Liver (tissue), 3 donors: ENCODE measurements at regions not wholly inside any gene's neighbourhood (a gene's known extent, or its start where the extent isn't known, plus 50 kb on each side); places are given as distances from the start of the nearest gene placed in this dataset.

Experiments used
- CTCF ChIP-seq: fragments of 150-350 bp; IDR thresholded peaks from 2 replicates; pipeline ENCODE4 v1.5.1; 2017; ENCODE audit warnings: improper control_type of control experiment, low read depth, low read length; ENCODE audit not compliant: missing input control
- JUND ChIP-seq, 2 donors: IDR thresholded peaks; 2 replicates each; pipeline ENCODE4 v1.6.1; 2016; ENCODE audit warnings: antibody characterized with exemption in 2 of 2
- MAX ChIP-seq: IDR thresholded peaks from 2 replicates; pipeline ENCODE4 v1.6.1; 2016; ENCODE audit warnings: antibody characterized with exemption
- RXRA ChIP-seq, 2 donors: IDR thresholded peaks; 2 replicates each; pipeline ENCODE4 v1.6.1; 2017 to 2018; ENCODE audit warnings: antibody characterized with exemption in 2 of 2, mild to moderate bottlenecking in 1 of 2
- donor health status: healthy.
- donor health status: healthy.

- TF ChIP-seq CTCF (no peak), RXRA (IDR thresholded peaks at IDR 0.05) (no peak), MAX (no peak), JUND (IDR thresholded peaks at IDR 0.05) (no peak)
Measured at GRCh38 chr13:107364658-107365057, 796.7 kb upstream of the ARGLU1 start.
